ENCODE measurements at regions not wholly inside any gene's neighbourhood (a gene's known extent, or its start where the extent isn't known, plus 50 kb on each side); places are given as distances from the start of the nearest gene placed in this dataset.

DNA sequence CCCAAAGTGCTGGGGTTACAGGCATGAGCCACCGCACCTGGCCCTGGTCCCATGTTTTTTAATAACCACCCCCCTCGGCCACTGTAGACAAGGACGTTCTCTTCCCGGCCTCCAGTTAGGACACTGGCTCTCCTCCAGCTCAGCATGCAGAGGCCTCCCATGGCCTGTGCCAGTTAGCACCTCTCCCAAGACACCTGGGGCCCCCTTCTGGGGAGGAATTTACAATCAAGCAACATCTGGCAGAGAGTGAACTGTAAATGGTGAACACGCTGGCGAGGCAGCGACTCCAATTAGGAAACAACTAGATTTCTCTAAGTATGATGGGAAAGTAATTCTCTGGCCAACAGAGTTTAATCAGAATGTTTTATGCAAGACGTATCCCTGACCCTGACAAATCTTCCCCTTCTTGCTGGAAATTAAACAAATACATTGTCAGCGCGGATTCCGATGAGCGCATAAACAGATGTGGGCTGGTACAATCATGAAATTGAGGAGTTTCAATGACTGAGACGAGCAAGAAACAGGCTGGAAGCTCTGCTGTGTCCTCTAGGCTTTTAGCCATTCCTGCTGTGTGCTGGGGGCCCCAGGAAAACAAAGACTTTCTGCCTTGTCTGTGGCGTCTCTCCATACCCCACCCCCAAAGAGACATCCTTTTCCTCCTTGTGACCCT, 61.7 kb upstream of the DLK1 start:
- Histone ChIP-seq H3K36me3 (ENCODE audit: low read depth, low read length) (no peaks in the 10 kb centered on the region), H3K4me1 (ENCODE audit: insufficient read depth, low read length) (peaks cover 23% of the 10 kb centered on the region), H4K20me1 (ENCODE audit: low read length) (no peaks in the 10 kb centered on the region), H2AFZ (ENCODE audit: low read length) (0 out of 2 replicates have a peak overlapping the region, but pooled peaks have one; percentile 35), H3F3A (ENCODE audit: low read length, unreplicated experiment) (no peaks in the 10 kb centered on the region), H3K9me2 (replicated peaks; ENCODE audit: low read length) (no peaks in the 10 kb centered on the region), H3K27ac (ENCODE audit: low read length) (no peak overlapping the region), H3K4me3 (ENCODE audit: low read length) (no peak overlapping the region), H3K79me2 (ENCODE audit: low read length) (no peaks in the 10 kb centered on the region), H3K9me3 (ENCODE audit: low read length) (no peaks in the 10 kb centered on the region), H3K9ac (ENCODE audit: low read length) (no peak overlapping the region), H3K27me3 (ENCODE audit: low read length) (no peaks in the 10 kb centered on the region), H3K4me2 (ENCODE audit: low read length) (peak overlapping the region; percentile 24; the same call in 1 of the 2 replicates)
- CTCF ChIA-PET: no interaction called here
- POLR2A ChIA-PET (ENCODE audit: unreplicated experiment): no interaction called here
- DNase-seq (no peak), ATAC-seq (no peak)
- intact Hi-C loops (cut with micrococcal nuclease): loop anchor here (10.0 kb wide), 2 partner anchors 190 to 1000 kb away; no protein-coding TSS in a partner anchor
- TF ChIP-seq EZH2phosphoT487 (IDR thresholded peaks at IDR 0.05; ENCODE audit: borderline replicate concordance, low read length): no peak
- TF ChIP-seq, protein P1, sequence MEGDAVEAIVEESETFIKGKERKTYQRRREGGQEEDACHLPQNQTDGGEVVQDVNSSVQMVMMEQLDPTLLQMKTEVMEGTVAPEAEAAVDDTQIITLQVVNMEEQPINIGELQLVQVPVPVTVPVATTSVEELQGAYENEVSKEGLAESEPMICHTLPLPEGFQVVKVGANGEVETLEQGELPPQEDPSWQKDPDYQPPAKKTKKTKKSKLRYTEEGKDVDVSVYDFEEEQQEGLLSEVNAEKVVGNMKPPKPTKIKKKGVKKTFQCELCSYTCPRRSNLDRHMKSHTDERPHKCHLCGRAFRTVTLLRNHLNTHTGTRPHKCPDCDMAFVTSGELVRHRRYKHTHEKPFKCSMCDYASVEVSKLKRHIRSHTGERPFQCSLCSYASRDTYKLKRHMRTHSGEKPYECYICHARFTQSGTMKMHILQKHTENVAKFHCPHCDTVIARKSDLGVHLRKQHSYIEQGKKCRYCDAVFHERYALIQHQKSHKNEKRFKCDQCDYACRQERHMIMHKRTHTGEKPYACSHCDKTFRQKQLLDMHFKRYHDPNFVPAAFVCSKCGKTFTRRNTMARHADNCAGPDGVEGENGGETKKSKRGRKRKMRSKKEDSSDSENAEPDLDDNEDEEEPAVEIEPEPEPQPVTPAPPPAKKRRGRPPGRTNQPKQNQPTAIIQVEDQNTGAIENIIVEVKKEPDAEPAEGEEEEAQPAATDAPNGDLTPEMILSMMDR (conservative IDR thresholded peaks at IDR 0.05; ENCODE audit: low read depth, low read length): no peak
- no peak for TF ChIP-seq EZH2 (IDR thresholded peaks at IDR 0.05; ENCODE audit: low read length, unreplicated experiment)
- BruUV-seq (replicated peaks): no TSS peak

GRCh38 chr14:100665511-100666032, 61.1 kb upstream of the DLK1 start:
- no peaks in the 10 kb centered on the region for H3K36me3 ChIP-seq (ENCODE audit: low read depth, low read length)
- CTCF ChIA-PET: interaction anchor here (0.6 kb wide), 1 partner anchor 20 kb away, joined by 3 read pairs; no protein-coding TSS in a partner anchor
- H3F3A ChIP-seq (ENCODE audit: low read length, unreplicated experiment): no peaks in the 10 kb centered on the region
- peak; percentile 87 for DNase-seq
- intact Hi-C loops (cut with micrococcal nuclease): loop anchor here (10.0 kb wide), 2 partner anchors 189 to 999 kb away; no protein-coding TSS in a partner anchor
- H3K4me3 ChIP-seq (ENCODE audit: low read length): no peak overlapping the region
- H2AFZ ChIP-seq (ENCODE audit: low read length): 0 out of 2 replicates have a peak overlapping the region, but pooled peaks have one; percentile 35
- BruUV-seq (replicated peaks): no TSS peak
- POLR2A ChIA-PET (ENCODE audit: unreplicated experiment): no interaction called here
- H3K9me2 ChIP-seq (replicated peaks; ENCODE audit: low read length): no peaks in the 10 kb centered on the region
- no peaks in the 10 kb centered on the region for H3K27me3 ChIP-seq (ENCODE audit: low read length)
- peak; percentile 81 for ATAC-seq
- no peaks in the 10 kb centered on the region for H3K79me2 ChIP-seq (ENCODE audit: low read length)
- no peaks in the 10 kb centered on the region for H4K20me1 ChIP-seq (ENCODE audit: low read length)
- H3K27ac ChIP-seq (ENCODE audit: low read length): no peak overlapping the region
- H3K4me1 ChIP-seq (ENCODE audit: insufficient read depth, low read length): peaks cover 23% of the 10 kb centered on the region
- H3K4me2 ChIP-seq (ENCODE audit: low read length): peak overlapping the region; percentile 24
- no peak overlapping the region for H3K9ac ChIP-seq (ENCODE audit: low read length)
- H3K9me3 ChIP-seq (ENCODE audit: low read length): no peaks in the 10 kb centered on the region
- peak; percentile 82 for TF ChIP-seq EZH2phosphoT487 (IDR thresholded peaks at IDR 0.05; ENCODE audit: borderline replicate concordance, low read length)
- TF ChIP-seq, protein P1 (conservative IDR thresholded peaks at IDR 0.05; ENCODE audit: low read depth, low read length): no peak

GRCh38 chr14:100666403-100666802, 60.3 kb upstream of the DLK1 start:
- CTCF ChIA-PET: no interaction called here
- Histone ChIP-seq H3K4me1 (ENCODE audit: insufficient read depth, low read length) (peaks cover 16% of the 10 kb centered on the region), H3K27me3 (ENCODE audit: low read length) (no peaks in the 10 kb centered on the region), H3K9me3 (ENCODE audit: low read length) (no peaks in the 10 kb centered on the region), H3K27ac (ENCODE audit: low read length) (no peak overlapping the region), H3K79me2 (ENCODE audit: low read length) (no peaks in the 10 kb centered on the region), H3K9me2 (replicated peaks; ENCODE audit: low read length) (no peaks in the 10 kb centered on the region), H3K36me3 (ENCODE audit: low read depth, low read length) (no peaks in the 10 kb centered on the region), H4K20me1 (ENCODE audit: low read length) (no peaks in the 10 kb centered on the region), H3K9ac (ENCODE audit: low read length) (no peak overlapping the region), H3K4me3 (ENCODE audit: low read length) (no peak overlapping the region), H3F3A (ENCODE audit: low read length, unreplicated experiment) (no peaks in the 10 kb centered on the region), H3K4me2 (ENCODE audit: low read length) (0 out of 2 replicates have a peak overlapping the region, but pooled peaks have one; percentile 19), H2AFZ (ENCODE audit: low read length) (no peak overlapping the region)
- no TSS peak for BruUV-seq (replicated peaks)
- POLR2A ChIA-PET (ENCODE audit: unreplicated experiment): no interaction called here
- no peak for ATAC-seq
- TF ChIP-seq EZH2phosphoT487 (IDR thresholded peaks at IDR 0.05; ENCODE audit: borderline replicate concordance, low read length) (no peak), EZH2 (IDR thresholded peaks at IDR 0.05; ENCODE audit: low read length, unreplicated experiment) (no peak)
- TF ChIP-seq, protein P1 (conservative IDR thresholded peaks at IDR 0.05; ENCODE audit: low read depth, low read length): no peak
- intact Hi-C loops (cut with micrococcal nuclease): loop anchor here (10.0 kb wide), 2 partner anchors 188 to 998 kb away; no protein-coding TSS in a partner anchor
- DNase-seq: no peak
